H9 (cell line): ENCODE measurements at regions not wholly inside any gene's neighbourhood (a gene's known extent, or its start where the extent isn't known, plus 50 kb on each side); places are given as distances from the start of the nearest gene placed in this dataset.

Experiments
- DNase-seq: peaks from one replicate; pipeline ENCODE4 v3.0.0-alpha.2; 2017
- H2AFZ ChIP-seq: one replicate; pipeline ENCODE4 v1.6.1; 2013; ENCODE audit warnings: mild to moderate bottlenecking, low read length, control low read depth, moderate library complexity
- H2AK5ac ChIP-seq: 2 replicates; pipeline ENCODE4 v1.6.1; 2013; ENCODE audit warnings: low read length, control low read depth, mixed read lengths; ENCODE audit not compliant: insufficient read length
- H2BK120ac ChIP-seq: one replicate; pipeline ENCODE4 v1.6.1; 2013; ENCODE audit warnings: low read depth, mild to moderate bottlenecking, low read length, control low read depth, inconsistent platforms; ENCODE audit not compliant: poor library complexity, severe bottlenecking
- H2BK12ac ChIP-seq: 2 replicates; pipeline ENCODE4 v1.6.1; 2013; ENCODE audit warnings: low read length, control low read depth, mixed read lengths, low read depth; ENCODE audit not compliant: insufficient read length
- H2BK15ac ChIP-seq: 2 replicates; pipeline ENCODE4 v1.6.1; 2013; ENCODE audit warnings: low read depth, low read length, control low read depth
- H2BK20ac ChIP-seq: one replicate; pipeline ENCODE4 v1.6.1; 2013; ENCODE audit warnings: low read depth, mild to moderate bottlenecking, low read length, control low read depth, inconsistent platforms; ENCODE audit not compliant: poor library complexity, severe bottlenecking
- H2BK5ac ChIP-seq: 2 replicates; pipeline ENCODE4 v1.6.1; 2013; ENCODE audit warnings: low read length, control low read depth, mixed read lengths; ENCODE audit not compliant: insufficient read length
- H3K14ac ChIP-seq: 2 replicates; pipeline ENCODE4 v1.6.1; 2013; ENCODE audit warnings: low read length, control low read depth; ENCODE audit not compliant: insufficient read depth
- H3K18ac ChIP-seq: 2 replicates; pipeline ENCODE4 v1.6.1; 2013; ENCODE audit warnings: low read depth, mild to moderate bottlenecking, mixed read lengths, low read length, control low read depth; ENCODE audit not compliant: insufficient read length
- H3K23ac ChIP-seq: 2 replicates; pipeline ENCODE4 v1.6.1; 2013; ENCODE audit warnings: low read length, control low read depth, mixed read lengths, low read depth; ENCODE audit not compliant: insufficient read length
- H3K23me2 ChIP-seq: 2 replicates; pipeline ENCODE4 v1.6.1; 2013; ENCODE audit warnings: low read depth, mild to moderate bottlenecking, mixed read lengths, low read length, control low read depth; ENCODE audit not compliant: insufficient read length, poor library complexity, severe bottlenecking
- H3K27ac ChIP-seq: 2 replicates; pipeline ENCODE4 v1.5.1; 2013; ENCODE audit warnings: low read length, control low read depth, mixed read lengths, low read depth; ENCODE audit not compliant: insufficient read length
- H3K27me3 ChIP-seq: 2 replicates; pipeline ENCODE4 v1.6.1; 2013; ENCODE audit warnings: low read length, control low read depth, inconsistent platforms; ENCODE audit not compliant: insufficient read depth
- H3K4ac ChIP-seq: 2 replicates; pipeline ENCODE4 v1.6.1; 2013; ENCODE audit warnings: low read depth, mild to moderate bottlenecking, control low read depth, inconsistent platforms, low read length, moderate library complexity
- H3K4me1 ChIP-seq: 2 replicates; pipeline ENCODE4 v1.6.1; 2013; ENCODE audit warnings: low read length, control low read depth, inconsistent platforms; ENCODE audit not compliant: insufficient read depth
- H3K4me2 ChIP-seq: 2 replicates; pipeline ENCODE4 v1.6.1; 2013; ENCODE audit warnings: low read length, control low read depth, mixed read lengths; ENCODE audit not compliant: insufficient read length, insufficient read depth
- H3K56ac ChIP-seq: 2 replicates; pipeline ENCODE4 v1.6.1; 2013; ENCODE audit warnings: low read depth, mild to moderate bottlenecking, mixed read lengths, low read length, control low read depth; ENCODE audit not compliant: insufficient read length
- H3K79me1 ChIP-seq: 2 replicates; pipeline ENCODE4 v1.6.1; 2013; ENCODE audit warnings: low read depth, mild to moderate bottlenecking, moderate library complexity, low read length, control low read depth, inconsistent platforms; ENCODE audit not compliant: insufficient read depth, poor library complexity, severe bottlenecking
- H3K79me2 ChIP-seq: 2 replicates; pipeline ENCODE4 v1.6.1; 2013; ENCODE audit warnings: low read length, control low read depth, inconsistent platforms; ENCODE audit not compliant: insufficient read depth
- H3K9ac ChIP-seq: 2 replicates; pipeline ENCODE4 v1.6.1; 2013; ENCODE audit warnings: low read length, control low read depth, mixed read lengths; ENCODE audit not compliant: insufficient read length; ENCODE audit errors: extremely low read depth
- H3K9me3 ChIP-seq: one replicate; pipeline ENCODE4 v1.6.1; 2013; ENCODE audit warnings: low read depth, low read length, inconsistent platforms; ENCODE audit not compliant: control insufficient read depth
- H3T11ph ChIP-seq: one replicate; pipeline ENCODE4 v1.6.1; 2013; ENCODE audit warnings: mild to moderate bottlenecking, low read length, control low read depth, inconsistent platforms
- H4K20me1 ChIP-seq: one replicate; pipeline ENCODE4 v1.6.1; 2013; ENCODE audit not compliant: control insufficient read depth, insufficient read length, insufficient read depth
- H4K5ac ChIP-seq: 2 replicates; pipeline ENCODE4 v1.6.1; 2013; ENCODE audit warnings: low read depth, mild to moderate bottlenecking, mixed read lengths, low read length, control low read depth; ENCODE audit not compliant: insufficient read length
- H4K8ac ChIP-seq: replicated peaks from 2 replicates; pipeline ENCODE4 v1.6.1; 2013; ENCODE audit warnings: low read length, control low read depth, mixed read lengths, low read depth; ENCODE audit not compliant: insufficient read length
- H4K91ac ChIP-seq: 2 replicates; pipeline ENCODE4 v1.6.1; 2013; ENCODE audit warnings: low read depth, mild to moderate bottlenecking, moderate library complexity, mixed read lengths, low read length, control low read depth; ENCODE audit not compliant: insufficient read length
- H3K27ac Mint-ChIP-seq, 3 experiments: 2 replicates in 2 of 3; 3 replicates in 1 of 3; pipeline ENCODE4 v1.8.0; 2020 to 2021; ENCODE audit warnings: mixed read lengths in 3 of 3, mild to moderate bottlenecking in 1 of 3, moderate library complexity in 1 of 3
- H3K27me3 Mint-ChIP-seq: 2 replicates; pipeline ENCODE4 v1.8.0; 2021; ENCODE audit warnings: low read depth, mild to moderate bottlenecking, moderate library complexity, mixed read lengths
- H3K36me3 Mint-ChIP-seq, 3 experiments: 2 replicates in 2 of 3; 3 replicates in 1 of 3; pipeline ENCODE4 v1.8.0; 2020 to 2021; ENCODE audit warnings: low read depth in 3 of 3, mixed read lengths in 3 of 3; ENCODE audit not compliant: insufficient read depth in 1 of 3
- H3K4me1 Mint-ChIP-seq, 2 experiments: 2 replicates each; pipeline ENCODE4 v1.8.0; 2020; ENCODE audit warnings: mixed read lengths in 2 of 2
- H3K4me3 Mint-ChIP-seq, 2 experiments: 2 replicates in 1 of 2; 3 replicates in 1 of 2; pipeline ENCODE4 v1.8.0; 2020 to 2021; ENCODE audit warnings: mild to moderate bottlenecking in 2 of 2, mixed read lengths in 2 of 2, moderate library complexity in 1 of 2
- H3K9me3 Mint-ChIP-seq, 2 experiments: 2 replicates in 1 of 2; 3 replicates in 1 of 2; pipeline ENCODE4 v1.8.0; 2020; ENCODE audit warnings: mild to moderate bottlenecking in 2 of 2, mixed read lengths in 2 of 2, moderate library complexity in 1 of 2
- WGBS: extraction: QIAGEN DNeasy Blood & Tissue Kit; methylation state at CpG from one replicate; pipeline ENCODE4 v1.1.7; 2013; ENCODE audit warnings: missing lambda C conversion rate, low lambda C conversion rate, mixed read lengths; ENCODE audit not compliant: insufficient read length; ENCODE audit errors: extremely low coverage; 5-methylcytosine and 5-hydroxymethylcytosine counted together
- TF ChIP-seq, protein P1 (sequence below): fragments of 200-600 bp; sonication (generic); conservative IDR thresholded peaks from 3 replicates; pipeline ENCODE4 v1.8.0; 2021; ENCODE audit warnings: antibody characterized with exemption, mild to moderate bottlenecking

DNA sequence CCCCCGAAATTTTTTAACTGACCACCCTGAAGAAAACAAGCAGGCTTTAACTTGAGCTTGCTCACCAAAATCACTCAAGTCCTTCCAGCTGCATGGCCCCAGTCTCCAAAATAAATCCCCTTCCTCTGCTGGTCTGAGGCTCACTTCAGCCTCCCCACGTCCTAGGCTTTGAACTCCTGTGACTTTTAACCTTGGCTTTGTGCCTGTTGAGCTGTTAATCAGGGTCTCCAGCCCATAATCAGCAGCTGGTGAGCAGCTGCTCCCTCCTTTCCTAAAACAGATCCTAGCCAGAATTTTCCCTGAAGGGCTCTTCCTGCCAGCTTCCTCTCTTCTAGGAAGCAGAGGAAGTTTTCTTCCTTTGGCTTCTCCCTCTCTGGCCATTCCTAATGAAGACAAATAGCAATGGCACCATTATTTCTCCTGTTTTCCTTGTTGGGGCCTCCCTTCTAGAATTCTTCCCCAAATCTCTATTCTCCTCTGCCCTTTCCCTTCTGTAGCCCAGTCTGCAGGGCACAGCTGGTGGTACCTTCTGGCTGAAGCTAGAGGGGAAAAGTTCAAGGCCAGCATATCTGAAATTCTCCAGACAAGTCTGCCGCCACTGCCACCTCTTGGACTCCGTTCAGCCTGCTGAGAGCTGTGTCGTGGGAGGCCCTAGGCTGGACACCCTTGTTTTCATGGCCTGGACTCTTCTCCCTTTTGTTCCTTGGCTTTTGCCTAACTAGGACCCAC lies 152.1 kb downstream of the NOC3L start:
- H2AFZ ChIP-seq = no peak overlapping the region
- H3K9me3 Mint-ChIP-seq = peaks cover 0 to 4% of the 10 kb centered on the region in 2 experiments; a peak in 2 of 5 replicates
- no peak overlapping the region for H3T11ph ChIP-seq
- H3K27ac Mint-ChIP-seq = peak overlapping the region in 1 of 3 experiments; percentile 56; a peak in 1 of 7 replicates
- H2BK120ac ChIP-seq = no peak overlapping the region
- H2BK20ac ChIP-seq = no peak overlapping the region
- no peak for DNase-seq
- no peaks in the 10 kb centered on the region for H4K20me1 ChIP-seq
- H3K79me1 ChIP-seq = no peaks in the 10 kb centered on the region
- no peaks in the 10 kb centered on the region for H3K36me3 Mint-ChIP-seq
- H2BK5ac ChIP-seq = no peak overlapping the region
- H4K91ac ChIP-seq = no peak overlapping the region
- H2AK5ac ChIP-seq = no peak overlapping the region
- no peak overlapping the region for H3K4me3 Mint-ChIP-seq
- no peak overlapping the region for H4K5ac ChIP-seq
- H3K4me2 ChIP-seq = no peak overlapping the region
- H3K27me3 Mint-ChIP-seq = no peaks in the 10 kb centered on the region; the same call in none of the 2 replicates
- no peak overlapping the region for H2BK12ac ChIP-seq
- no peak overlapping the region for H3K14ac ChIP-seq
- no peak overlapping the region for H3K18ac ChIP-seq
- no CpG with 5 or more reads among the region's 5 CpGs for WGBS
- no peak overlapping the region for H3K23ac ChIP-seq
- H3K4ac ChIP-seq = no peak overlapping the region
- no peak overlapping the region for H3K9ac ChIP-seq
- no peaks in the 10 kb centered on the region for H3K79me2 ChIP-seq
- H3K27me3 ChIP-seq = no peaks in the 10 kb centered on the region
- H4K8ac ChIP-seq = no peak overlapping the region
- no peaks in the 10 kb centered on the region for H3K9me3 ChIP-seq
- H3K27ac ChIP-seq = no peak overlapping the region
- TF ChIP-seq, protein P1, sequence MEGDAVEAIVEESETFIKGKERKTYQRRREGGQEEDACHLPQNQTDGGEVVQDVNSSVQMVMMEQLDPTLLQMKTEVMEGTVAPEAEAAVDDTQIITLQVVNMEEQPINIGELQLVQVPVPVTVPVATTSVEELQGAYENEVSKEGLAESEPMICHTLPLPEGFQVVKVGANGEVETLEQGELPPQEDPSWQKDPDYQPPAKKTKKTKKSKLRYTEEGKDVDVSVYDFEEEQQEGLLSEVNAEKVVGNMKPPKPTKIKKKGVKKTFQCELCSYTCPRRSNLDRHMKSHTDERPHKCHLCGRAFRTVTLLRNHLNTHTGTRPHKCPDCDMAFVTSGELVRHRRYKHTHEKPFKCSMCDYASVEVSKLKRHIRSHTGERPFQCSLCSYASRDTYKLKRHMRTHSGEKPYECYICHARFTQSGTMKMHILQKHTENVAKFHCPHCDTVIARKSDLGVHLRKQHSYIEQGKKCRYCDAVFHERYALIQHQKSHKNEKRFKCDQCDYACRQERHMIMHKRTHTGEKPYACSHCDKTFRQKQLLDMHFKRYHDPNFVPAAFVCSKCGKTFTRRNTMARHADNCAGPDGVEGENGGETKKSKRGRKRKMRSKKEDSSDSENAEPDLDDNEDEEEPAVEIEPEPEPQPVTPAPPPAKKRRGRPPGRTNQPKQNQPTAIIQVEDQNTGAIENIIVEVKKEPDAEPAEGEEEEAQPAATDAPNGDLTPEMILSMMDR = no peak
- no peak overlapping the region for H2BK15ac ChIP-seq
- H3K23me2 ChIP-seq = no peaks in the 10 kb centered on the region
- H3K4me1 ChIP-seq = peaks cover 9% of the 10 kb centered on the region
- H3K56ac ChIP-seq = no peak overlapping the region
- H3K4me1 Mint-ChIP-seq = peaks cover 32 to 34% of the 10 kb centered on the region in 2 experiments
